T1000 (cell line): ENCODE measurements at regions not wholly inside any gene's neighbourhood (a gene's known extent, or its start where the extent isn't known, plus 50 kb on each side); places are given as distances from the start of the nearest gene placed in this dataset.
"Not testable (repeated sequence)": the region's sequence is repeated elsewhere in the genome, so short reads cannot be mapped to it uniquely, and the experiment has no call there.

Experiments used
- DNase-seq: peaks from one replicate; lab custom pipeline; 2025; ENCODE audit warnings: mixed read lengths; lab: John Stamatoyannopoulos, UW

GRCh38 chr2:107461301-107461700 is 365.4 kb upstream of the RGPD4 start:
- DNase-seq = no peak

- DNase-seq = no peak
Observed at GRCh38 chr2:107462181-107462580, 364.5 kb upstream of the RGPD4 start.

GRCh38 chr2:107466241-107466640 is 360.5 kb upstream of the RGPD4 start:
- DNase-seq = no peak

- DNase-seq = no peak
Observed at GRCh38 chr2:107466984-107467773, 359.5 kb upstream of the RGPD4 start.

- no peak for DNase-seq
Observed at GRCh38 chr2:107469437-107469995, 357.2 kb upstream of the RGPD4 start.

DNA sequence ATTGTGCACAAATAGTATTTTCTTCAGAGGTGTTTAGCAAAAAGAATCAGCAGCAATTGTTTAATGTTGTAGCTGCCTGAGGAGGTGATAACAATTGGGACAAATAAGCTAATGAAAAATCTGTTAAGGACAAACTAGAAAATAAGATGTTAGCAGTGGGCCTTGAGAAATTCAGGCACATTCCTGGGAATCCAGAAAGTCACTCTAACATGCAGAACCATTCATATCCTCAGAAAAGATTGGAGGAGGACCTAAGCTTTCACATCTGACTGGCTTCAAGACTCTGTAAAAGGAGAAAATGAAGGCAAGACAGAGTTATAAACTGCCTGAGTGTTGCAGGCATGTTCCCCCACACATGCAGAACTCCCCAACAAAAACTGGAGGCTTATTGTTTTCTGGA is 353.5 kb upstream of the RGPD4 start:
- DNase-seq = no peak

- no peak for DNase-seq
Observed at GRCh38 chr2:107475859-107476258, 350.8 kb upstream of the RGPD4 start.

- DNase-seq = no peak
Observed at GRCh38 chr2:107502539-107502938, 324.2 kb upstream of the RGPD4 start.

GRCh38 chr2:107511970-107512789 is 314.5 kb upstream of the RGPD4 start:
- no peak for DNase-seq

GRCh38 chr2:107525406-107525805 is 301.3 kb upstream of the RGPD4 start:
- DNase-seq = no peak

DNA sequence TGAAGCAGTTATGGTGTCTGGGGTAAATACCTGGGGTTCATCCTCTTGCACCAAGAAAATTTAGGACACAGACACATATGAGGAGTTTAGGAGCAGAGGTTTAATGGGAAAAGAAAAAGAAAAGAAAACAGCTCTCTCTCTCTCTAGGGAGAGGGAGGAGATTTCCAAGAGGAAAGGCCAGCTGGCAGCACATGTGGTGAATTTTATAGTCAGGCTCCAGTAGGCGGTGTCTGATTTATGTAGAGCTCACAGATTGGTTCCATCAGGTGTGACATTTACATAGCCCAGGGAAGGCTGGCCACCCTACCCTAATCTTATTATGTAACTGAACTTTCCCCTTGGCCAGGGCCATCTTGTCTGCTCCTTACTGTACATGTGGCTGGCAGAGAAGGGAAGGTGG is 297.5 kb upstream of the RGPD4 start:
- DNase-seq = no peak

- DNase-seq = no peak
Observed at GRCh38 chr2:107530046-107530445, 296.6 kb upstream of the RGPD4 start.

DNA sequence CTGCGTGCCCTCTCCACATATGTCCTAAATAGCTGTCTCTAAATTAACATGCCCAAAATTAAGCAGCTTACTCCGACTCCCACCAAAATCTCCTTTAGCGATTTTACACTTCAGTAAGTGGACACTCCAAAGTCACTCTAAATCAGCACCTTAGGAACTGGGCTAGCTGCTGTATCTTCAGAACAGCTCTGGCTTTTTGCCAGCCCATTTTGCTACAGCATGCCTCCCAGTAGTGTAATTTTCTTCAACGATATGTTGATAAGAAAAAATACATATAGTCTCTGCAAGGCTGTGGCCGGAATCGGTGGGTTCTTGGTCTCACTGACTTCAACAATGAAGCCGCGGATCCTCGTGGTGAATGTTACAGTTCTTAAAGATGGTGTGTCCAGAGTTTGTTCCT is 291.8 kb upstream of the RGPD4 start:
- DNase-seq = no peak

DNA sequence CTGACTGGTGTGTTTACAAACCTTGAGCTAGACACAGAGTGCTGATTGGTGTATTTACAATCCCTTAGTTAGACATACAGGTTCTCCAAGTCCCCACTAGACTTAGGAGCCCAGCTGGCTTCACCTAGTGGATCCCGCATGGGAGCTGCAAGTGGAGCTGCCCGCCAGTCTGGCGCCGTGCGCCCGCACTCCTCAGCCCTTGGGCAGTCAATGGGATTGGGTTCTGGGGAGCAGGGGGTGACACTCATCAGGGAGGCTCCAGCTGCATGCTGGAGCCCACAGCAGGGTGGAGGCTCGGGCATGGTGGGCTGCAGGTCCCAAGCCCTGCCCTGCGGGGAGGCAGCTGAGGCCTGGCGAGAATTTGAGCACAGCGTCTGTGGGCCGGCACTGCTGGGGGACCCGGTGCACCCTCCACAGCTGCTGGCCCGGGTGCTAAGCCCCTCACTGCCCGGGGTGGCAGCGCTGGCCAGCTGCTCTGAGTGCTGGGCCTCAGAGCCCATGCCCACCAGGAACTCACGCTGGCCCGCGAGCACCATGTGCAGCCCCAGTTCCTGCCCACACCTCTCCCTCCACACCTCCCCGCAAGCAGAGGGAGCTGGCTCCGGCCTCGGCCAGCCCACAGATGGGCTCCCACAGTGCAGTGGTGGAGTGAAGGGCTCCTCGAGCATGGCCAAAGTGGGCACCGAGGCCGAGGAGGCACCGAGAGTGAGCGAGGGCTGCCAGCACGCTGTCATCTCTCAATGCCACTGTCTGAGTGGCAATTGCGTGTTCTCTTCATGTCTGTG is 290.6 kb upstream of the RGPD4 start:
- DNase-seq = not testable (repeated sequence)

DNA sequence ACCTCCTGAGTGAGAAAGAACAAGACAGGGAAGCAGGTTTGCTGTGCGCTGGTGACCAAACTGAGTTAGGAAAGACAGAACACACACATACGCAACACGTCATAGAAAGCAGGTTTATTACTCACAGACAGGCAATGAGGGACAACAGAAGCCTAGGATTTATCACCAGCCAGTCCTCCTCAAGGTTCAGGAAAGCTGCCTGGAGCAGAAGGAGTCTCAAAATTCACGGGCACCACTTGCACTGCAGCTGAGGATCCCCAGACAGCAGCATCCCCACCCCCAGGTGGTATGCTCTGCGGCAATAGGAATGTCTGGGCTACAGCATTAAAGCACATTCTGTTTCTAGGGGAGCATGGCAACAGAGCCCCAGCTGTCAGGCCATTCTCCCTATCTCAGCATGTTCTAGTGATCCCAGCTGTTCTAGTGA is 284.4 kb upstream of the RGPD4 start:
- DNase-seq = no peak

DNA sequence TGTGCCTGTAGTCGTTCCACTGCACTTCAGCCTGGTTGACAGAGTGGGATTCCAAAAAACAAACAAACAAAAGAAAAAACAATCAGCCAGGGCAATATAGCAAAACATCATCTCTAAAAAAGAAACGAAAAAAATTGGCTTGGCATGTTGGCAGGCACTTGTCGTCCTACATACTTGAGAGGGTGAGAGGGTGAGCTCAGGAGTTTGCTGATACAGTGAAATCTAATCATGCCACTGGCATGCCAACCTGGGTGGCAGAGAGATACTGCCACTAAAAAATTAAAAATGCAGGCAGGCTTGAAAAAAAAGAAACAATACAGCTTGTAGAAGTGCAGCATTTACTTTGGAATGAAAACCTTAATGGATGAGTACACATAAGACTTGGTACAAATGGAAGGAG is 282.9 kb upstream of the RGPD4 start:
- DNase-seq = no peak

GRCh38 chr2:107545066-107545465 is 281.6 kb upstream of the RGPD4 start:
- DNase-seq = no peak

DNA sequence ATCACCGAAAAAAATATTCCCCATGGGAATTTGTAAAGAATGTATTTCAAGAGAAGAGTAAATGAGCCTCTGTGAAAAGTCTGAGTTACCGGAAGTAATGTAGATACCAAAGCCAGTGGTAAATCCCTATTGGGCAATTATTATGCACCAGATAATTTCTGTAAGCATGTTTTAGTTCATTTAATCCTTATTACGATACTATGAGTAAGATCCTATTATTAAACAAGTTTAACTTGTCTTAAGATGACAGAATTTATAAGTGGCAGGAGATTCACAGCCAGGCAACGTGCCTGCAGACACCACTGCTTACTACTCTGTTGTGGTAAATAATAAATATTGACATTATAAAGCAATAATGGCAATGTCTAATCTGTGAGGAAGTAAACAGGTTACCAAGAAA is 280.8 kb upstream of the RGPD4 start:
- no peak for DNase-seq

DNA sequence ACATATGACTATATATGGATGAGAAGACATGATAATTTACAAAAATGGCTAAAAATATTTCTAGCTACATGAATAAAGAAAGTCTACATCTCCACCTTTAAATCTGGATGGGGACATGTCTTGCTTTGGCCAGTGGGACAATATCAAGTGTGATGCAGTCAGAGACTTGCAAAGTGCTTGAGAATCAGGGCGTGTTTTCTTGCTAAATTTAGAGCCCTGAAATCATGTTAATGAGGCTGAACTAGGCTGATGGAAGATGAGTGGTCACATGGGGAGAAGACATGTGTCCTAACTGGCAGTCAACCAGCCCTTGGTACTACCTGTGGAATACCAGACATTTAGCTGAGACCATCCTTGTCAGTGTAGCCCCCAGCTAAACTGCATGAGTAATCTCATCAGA is 278.5 kb upstream of the RGPD4 start:
- DNase-seq = no peak

GRCh38 chr2:107553046-107553445 is 273.6 kb upstream of the RGPD4 start:
- no peak for DNase-seq

GRCh38 chr2:107553539-107553938 is 273.2 kb upstream of the RGPD4 start:
- DNase-seq = no peak

DNA sequence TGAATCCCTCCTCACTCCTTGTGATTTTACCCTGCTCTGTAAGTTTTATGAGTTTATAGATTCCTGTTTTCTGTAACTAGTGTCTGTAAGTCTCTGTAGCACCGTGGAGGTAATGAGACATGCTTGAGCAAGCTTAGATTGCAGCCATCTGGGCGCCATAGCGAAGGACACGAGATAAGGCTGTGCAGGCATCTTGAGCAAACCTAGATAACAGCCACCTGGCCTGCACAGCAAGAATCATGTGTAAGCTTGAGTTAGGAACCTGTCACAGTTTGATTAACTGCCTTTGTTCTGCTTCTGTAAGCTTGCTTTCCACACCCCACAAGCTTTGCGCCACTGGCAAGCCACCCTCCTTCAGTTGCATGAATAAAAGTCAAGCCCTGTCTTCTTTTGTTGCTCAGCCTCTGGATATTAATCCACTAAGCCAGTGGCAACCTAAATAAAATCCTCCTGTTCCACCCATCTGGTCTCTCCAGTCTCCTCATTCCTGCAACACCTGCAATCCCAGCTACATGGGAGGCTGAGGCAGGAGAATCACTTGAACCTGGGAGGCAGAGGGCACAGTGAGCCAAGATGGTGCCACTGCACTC is 270.6 kb upstream of the RGPD4 start:
- DNase-seq = no peak
